ENCODE measurements at regions not wholly inside any gene's neighbourhood (a gene's known extent, or its start where the extent isn't known, plus 50 kb on each side); places are given as distances from the start of the nearest gene placed in this dataset.

DNA sequence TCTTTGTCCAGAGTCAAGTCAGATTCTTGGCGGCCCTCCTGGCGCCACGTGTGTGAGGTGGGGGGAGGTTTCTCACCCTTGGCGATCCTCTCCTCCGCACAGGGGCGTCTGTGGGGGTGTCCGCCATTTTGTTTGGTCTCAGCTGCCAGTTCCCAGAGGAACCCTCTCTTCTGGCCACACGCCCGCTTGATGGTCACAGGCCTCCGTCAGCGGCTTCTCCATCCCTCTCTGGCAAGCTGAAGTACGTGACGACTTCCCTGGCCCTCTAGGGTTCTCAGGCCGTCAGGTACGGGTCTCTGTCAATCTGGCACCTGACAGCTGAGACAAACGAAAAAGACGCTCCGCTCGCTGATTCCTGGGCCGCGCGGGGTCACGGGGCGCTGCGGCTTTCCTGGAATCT, 272.6 kb downstream of the TRIML1 start:
- H3K27me3 ChIP-seq (ENCODE audit: control insufficient read depth in 1 of 2, insufficient read depth in 2 of 2, low read length in 2 of 2): no peaks in the 10 kb centered on the region
- no peak overlapping the region for H3K27ac ChIP-seq (ENCODE audit: low read depth in 2 of 2, low read length in 1 of 2)
- WGBS, 2 donors: 85 to 94% methylated on average over 25 of the region's 25 CpGs
- no peak overlapping the region for H3K4me3 ChIP-seq (ENCODE audit: low read depth in 1 of 2, low read length in 2 of 2)
- H3K9me3 ChIP-seq (ENCODE audit: control insufficient read depth in 2 of 2, insufficient read depth in 1 of 2, low read depth in 1 of 2, low read length in 1 of 2): peaks cover 2 to 5% of the 10 kb centered on the region in 2 donors
- H3K4me1 ChIP-seq (ENCODE audit: control insufficient read depth in 2 of 2, insufficient read depth in 2 of 2, low read length in 1 of 2): no peaks in the 10 kb centered on the region
- H3K36me3 ChIP-seq (ENCODE audit: control insufficient read depth in 2 of 2, insufficient read depth in 2 of 2, low read length in 1 of 2): no peaks in the 10 kb centered on the region

DNA sequence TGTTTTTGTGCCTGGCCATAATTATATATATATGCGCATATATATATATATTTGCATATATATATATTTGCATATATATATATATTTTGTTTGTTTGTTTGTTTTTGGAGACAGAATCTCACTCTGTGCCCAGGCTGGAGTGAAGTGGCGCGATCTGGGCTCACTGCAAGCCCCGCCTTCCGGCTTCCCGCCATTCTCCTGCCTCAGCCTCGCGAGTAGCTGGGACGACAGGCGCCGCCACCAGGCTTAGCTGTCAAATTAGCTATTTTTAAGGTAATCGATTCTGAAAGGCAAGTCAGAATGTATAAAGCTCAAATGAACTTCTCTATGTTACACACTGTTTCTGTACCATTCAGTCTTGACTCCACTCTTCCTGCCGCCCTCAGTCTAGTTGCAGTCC, 273.3 kb downstream of the TRIML1 start:
- Histone ChIP-seq H3K4me3 (ENCODE audit: low read depth in 1 of 2, low read length in 2 of 2) (no peak overlapping the region), H3K27me3 (ENCODE audit: control insufficient read depth in 1 of 2, insufficient read depth in 2 of 2, low read length in 2 of 2) (no peaks in the 10 kb centered on the region), H3K4me1 (ENCODE audit: control insufficient read depth in 2 of 2, insufficient read depth in 2 of 2, low read length in 1 of 2) (no peaks in the 10 kb centered on the region), H3K36me3 (ENCODE audit: control insufficient read depth in 2 of 2, insufficient read depth in 2 of 2, low read length in 1 of 2) (no peaks in the 10 kb centered on the region), H3K27ac (ENCODE audit: low read depth in 2 of 2, low read length in 1 of 2) (no peak overlapping the region), H3K9me3 (ENCODE audit: control insufficient read depth in 2 of 2, insufficient read depth in 1 of 2, low read depth in 1 of 2, low read length in 1 of 2) (peaks cover 2 to 3% of the 10 kb centered on the region in 2 donors)
- 86 to 94% methylated on average over 13 of the region's 13 CpGs for WGBS, 2 donors

DNA sequence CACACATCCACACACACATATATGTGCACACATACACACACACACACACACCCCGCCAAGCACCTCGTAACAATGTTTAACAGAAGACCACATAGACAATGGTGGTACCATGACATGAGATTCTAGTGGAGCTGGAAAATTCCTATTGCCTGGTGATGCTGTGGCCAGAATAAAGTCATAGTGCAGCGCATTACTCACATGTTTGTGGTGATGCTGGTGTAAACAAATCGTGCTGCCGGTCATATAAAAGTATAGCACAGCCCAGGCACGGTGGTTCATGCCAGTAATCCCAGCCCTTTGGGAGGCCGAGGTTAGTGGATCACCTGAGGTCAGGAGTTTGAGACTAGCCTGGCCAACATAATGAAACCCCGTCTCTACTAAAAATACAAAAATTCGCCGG, 275.2 kb downstream of the TRIML1 start:
- Histone ChIP-seq H3K27ac (ENCODE audit: low read depth in 2 of 2, low read length in 1 of 2) (no peak overlapping the region), H3K36me3 (ENCODE audit: control insufficient read depth in 2 of 2, insufficient read depth in 2 of 2, low read length in 1 of 2) (no peaks in the 10 kb centered on the region), H3K4me3 (ENCODE audit: low read depth in 1 of 2, low read length in 2 of 2) (no peak overlapping the region), H3K27me3 (ENCODE audit: control insufficient read depth in 1 of 2, insufficient read depth in 2 of 2, low read length in 2 of 2) (no peaks in the 10 kb centered on the region), H3K4me1 (ENCODE audit: control insufficient read depth in 2 of 2, insufficient read depth in 2 of 2, low read length in 1 of 2) (no peaks in the 10 kb centered on the region), H3K9me3 (ENCODE audit: control insufficient read depth in 2 of 2, insufficient read depth in 1 of 2, low read depth in 1 of 2, low read length in 1 of 2) (peaks cover 2 to 3% of the 10 kb centered on the region in 2 donors)
- 91% methylated on average over 10 of the region's 10 CpGs for WGBS, 2 donors

DNA sequence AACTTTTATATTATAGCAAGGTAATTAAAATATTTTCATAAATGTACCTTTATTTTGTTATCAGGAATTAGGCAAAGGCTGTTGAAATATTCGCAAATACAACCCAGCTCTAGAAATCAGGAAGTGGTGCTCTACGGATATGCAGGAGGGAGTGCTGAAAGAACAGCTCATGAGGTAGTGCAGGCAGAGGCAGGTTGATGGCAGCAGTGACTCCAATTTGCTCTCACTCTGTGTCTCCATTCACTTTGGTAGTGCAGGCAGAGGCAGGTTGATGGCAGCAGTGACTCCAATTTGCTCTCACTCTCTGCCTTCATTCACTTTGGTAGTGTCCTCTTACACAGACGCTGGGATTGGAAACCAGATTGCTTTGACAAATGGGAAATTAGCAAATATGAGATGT, 277.9 kb downstream of the TRIML1 start:
- no peaks in the 10 kb centered on the region for H3K4me1 ChIP-seq (ENCODE audit: control insufficient read depth in 2 of 2, insufficient read depth in 2 of 2, low read length in 1 of 2)
- no peaks in the 10 kb centered on the region for H3K27me3 ChIP-seq (ENCODE audit: control insufficient read depth in 1 of 2, insufficient read depth in 2 of 2, low read length in 2 of 2)
- no peak overlapping the region for H3K4me3 ChIP-seq (ENCODE audit: low read depth in 1 of 2, low read length in 2 of 2)
- WGBS, 2 donors: 41 to 52% methylated on average over 3 of the region's 3 CpGs
- H3K36me3 ChIP-seq (ENCODE audit: control insufficient read depth in 2 of 2, insufficient read depth in 2 of 2, low read length in 1 of 2): no peaks in the 10 kb centered on the region
- H3K9me3 ChIP-seq (ENCODE audit: control insufficient read depth in 2 of 2, insufficient read depth in 1 of 2, low read depth in 1 of 2, low read length in 1 of 2): no peaks in the 10 kb centered on the region
- H3K27ac ChIP-seq (ENCODE audit: low read depth in 2 of 2, low read length in 1 of 2): no peak overlapping the region

DNA sequence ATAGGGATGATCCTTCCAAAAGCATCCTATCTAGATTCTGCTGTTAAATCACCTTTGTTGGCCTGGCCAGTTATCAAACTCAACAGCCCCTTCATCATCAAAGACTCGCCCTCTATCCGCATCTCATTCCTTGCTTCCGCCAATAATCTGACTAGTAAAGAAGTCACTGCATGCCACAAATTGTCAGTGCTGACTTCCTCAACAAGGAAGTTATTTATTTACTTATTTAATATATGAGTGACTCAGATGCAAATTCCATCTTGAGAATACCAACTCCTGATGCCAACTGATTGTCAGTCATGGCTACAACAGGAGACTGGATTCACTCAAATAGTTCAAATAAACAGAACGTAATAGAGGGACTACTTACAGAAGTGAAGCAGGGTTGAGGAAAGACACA, 283.8 kb downstream of the TRIML1 start:
- H3K27ac ChIP-seq (ENCODE audit: low read depth in 2 of 2, low read length in 1 of 2): no peak overlapping the region
- H3K27me3 ChIP-seq (ENCODE audit: control insufficient read depth in 1 of 2, insufficient read depth in 2 of 2, low read length in 2 of 2): no peaks in the 10 kb centered on the region
- WGBS, 2 donors: 73 to 85% methylated on average over 4 of the region's 4 CpGs
- no peak overlapping the region for H3K4me3 ChIP-seq (ENCODE audit: low read depth in 1 of 2, low read length in 2 of 2)
- H3K9me3 ChIP-seq (ENCODE audit: control insufficient read depth in 2 of 2, insufficient read depth in 1 of 2, low read depth in 1 of 2, low read length in 1 of 2): no peaks in the 10 kb centered on the region
- no peaks in the 10 kb centered on the region for H3K4me1 ChIP-seq (ENCODE audit: control insufficient read depth in 2 of 2, insufficient read depth in 2 of 2, low read length in 1 of 2)
- H3K36me3 ChIP-seq (ENCODE audit: control insufficient read depth in 2 of 2, insufficient read depth in 2 of 2, low read length in 1 of 2): no peaks in the 10 kb centered on the region

DNA sequence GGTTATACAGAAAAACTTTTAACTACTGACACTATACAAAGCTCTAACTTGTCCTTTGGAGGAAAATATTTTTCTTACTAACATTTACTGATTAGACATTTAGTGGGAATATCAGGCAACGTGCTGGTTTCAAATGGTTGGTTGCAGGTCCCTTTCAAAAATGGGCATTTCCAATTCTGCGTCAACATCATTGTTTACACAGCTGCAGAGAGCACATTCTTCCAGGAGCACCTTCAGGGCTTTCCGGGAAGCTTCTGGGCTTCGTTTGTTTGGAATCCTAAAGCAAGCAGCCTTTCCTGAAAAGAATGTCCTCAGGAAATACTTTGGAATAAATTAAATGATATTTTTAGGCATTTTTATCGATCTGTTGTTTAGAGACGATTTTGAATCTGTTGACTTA, 289.7 kb downstream of the TRIML1 start:
- 12 to 16% methylated on average over 6 of the region's 6 CpGs for WGBS, 2 donors
- no peak overlapping the region for H3K27ac ChIP-seq (ENCODE audit: low read depth in 2 of 2, low read length in 1 of 2)

DNA sequence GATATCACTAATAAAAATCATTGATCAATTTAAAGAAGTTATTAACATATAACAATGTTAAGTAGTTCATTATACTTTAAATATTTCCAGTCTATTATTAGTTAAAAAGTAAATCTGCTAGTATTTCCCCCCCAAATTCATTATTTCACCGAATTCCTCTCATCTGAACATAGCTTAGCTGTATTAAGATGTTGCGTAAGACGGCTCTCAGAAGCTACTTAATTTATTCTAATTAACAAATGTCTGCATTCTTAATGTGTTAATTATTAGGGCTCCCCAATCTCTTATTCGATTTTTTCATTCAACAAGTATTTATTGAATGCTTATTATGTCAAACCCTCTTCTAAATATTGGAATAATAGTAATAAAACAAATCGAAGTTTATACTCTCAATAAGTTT, 290.7 kb downstream of the TRIML1 start:
- Histone ChIP-seq H3K27ac (ENCODE audit: low read depth in 2 of 2, low read length in 1 of 2) (no peak overlapping the region), H3K9me3 (ENCODE audit: control insufficient read depth in 2 of 2, insufficient read depth in 1 of 2, low read depth in 1 of 2, low read length in 1 of 2) (no peaks in the 10 kb centered on the region), H3K4me1 (ENCODE audit: control insufficient read depth in 2 of 2, insufficient read depth in 2 of 2, low read length in 1 of 2) (no peaks in the 10 kb centered on the region), H3K36me3 (ENCODE audit: control insufficient read depth in 2 of 2, insufficient read depth in 2 of 2, low read length in 1 of 2) (no peaks in the 10 kb centered on the region), H3K27me3 (ENCODE audit: control insufficient read depth in 1 of 2, insufficient read depth in 2 of 2, low read length in 2 of 2) (no peaks in the 10 kb centered on the region), H3K4me3 (ENCODE audit: low read depth in 1 of 2, low read length in 2 of 2) (no peak overlapping the region)
- 66 to 74% methylated on average over 5 of the region's 5 CpGs for WGBS, 2 donors

More for the DNA sequence above, 289.7 kb downstream of the TRIML1 start:
- H3K4me3 ChIP-seq (ENCODE audit: low read depth in 1 of 2, low read length in 2 of 2): no peak overlapping the region
- H3K9me3 ChIP-seq (ENCODE audit: control insufficient read depth in 2 of 2, insufficient read depth in 1 of 2, low read depth in 1 of 2, low read length in 1 of 2): no peaks in the 10 kb centered on the region
- no peaks in the 10 kb centered on the region for H3K4me1 ChIP-seq (ENCODE audit: control insufficient read depth in 2 of 2, insufficient read depth in 2 of 2, low read length in 1 of 2)
- H3K27me3 ChIP-seq (ENCODE audit: control insufficient read depth in 1 of 2, insufficient read depth in 2 of 2, low read length in 2 of 2): no peaks in the 10 kb centered on the region
- no peaks in the 10 kb centered on the region for H3K36me3 ChIP-seq (ENCODE audit: control insufficient read depth in 2 of 2, insufficient read depth in 2 of 2, low read length in 1 of 2)

DNA sequence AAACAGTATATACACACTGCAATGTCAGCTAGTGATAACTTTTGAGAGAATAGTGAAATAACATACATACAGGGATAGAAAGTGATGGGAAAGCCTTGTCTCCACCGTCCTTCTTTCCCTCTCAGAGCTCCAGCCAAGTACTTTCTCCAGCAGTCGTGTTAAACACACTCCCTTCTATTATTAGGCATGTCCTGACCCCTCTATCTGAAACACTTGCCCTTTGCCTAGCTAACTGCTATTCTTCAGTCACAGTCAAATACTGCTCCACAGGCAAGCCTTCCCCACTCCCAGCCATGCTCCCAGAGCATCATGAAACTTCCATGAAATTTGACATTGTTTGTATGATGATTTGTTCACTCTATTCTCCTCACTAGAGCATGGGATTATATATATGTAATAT, 291.1 kb downstream of the TRIML1 start:
- Histone ChIP-seq H3K4me1 (ENCODE audit: control insufficient read depth in 2 of 2, insufficient read depth in 2 of 2, low read length in 1 of 2) (no peaks in the 10 kb centered on the region), H3K36me3 (ENCODE audit: control insufficient read depth in 2 of 2, insufficient read depth in 2 of 2, low read length in 1 of 2) (no peaks in the 10 kb centered on the region), H3K27ac (ENCODE audit: low read depth in 2 of 2, low read length in 1 of 2) (no peak overlapping the region), H3K4me3 (ENCODE audit: low read depth in 1 of 2, low read length in 2 of 2) (no peak overlapping the region), H3K9me3 (ENCODE audit: control insufficient read depth in 2 of 2, insufficient read depth in 1 of 2, low read depth in 1 of 2, low read length in 1 of 2) (no peaks in the 10 kb centered on the region), H3K27me3 (ENCODE audit: control insufficient read depth in 1 of 2, insufficient read depth in 2 of 2, low read length in 2 of 2) (no peaks in the 10 kb centered on the region)
- 25 to 30% methylated on average over 2 of the region's 2 CpGs for WGBS, 2 donors

DNA sequence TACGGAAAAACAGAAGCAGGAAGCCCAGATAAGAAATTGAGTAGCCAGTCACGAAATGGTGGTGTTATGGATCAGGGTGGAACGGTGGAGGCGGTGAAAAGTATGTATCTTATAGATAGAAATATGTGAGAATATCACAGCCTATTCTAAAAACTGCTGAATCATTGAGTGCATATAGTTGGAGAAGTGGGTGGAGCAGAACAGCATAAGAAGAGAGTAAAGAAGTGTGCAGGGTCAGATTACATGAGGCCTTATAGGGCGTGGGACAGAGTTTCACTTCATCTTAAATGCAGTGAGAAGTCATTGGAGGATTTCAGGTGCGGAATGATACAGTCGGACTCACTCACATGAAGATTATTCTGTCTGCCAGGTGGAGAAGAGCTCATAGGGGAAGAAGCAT, 293.1 kb downstream of the TRIML1 start:
- no peaks in the 10 kb centered on the region for H3K4me1 ChIP-seq (ENCODE audit: control insufficient read depth in 2 of 2, insufficient read depth in 2 of 2, low read length in 1 of 2)
- no peaks in the 10 kb centered on the region for H3K27me3 ChIP-seq (ENCODE audit: control insufficient read depth in 1 of 2, insufficient read depth in 2 of 2, low read length in 2 of 2)
- 81 to 89% methylated on average over 7 of the region's 7 CpGs for WGBS, 2 donors
- H3K27ac ChIP-seq (ENCODE audit: low read depth in 2 of 2, low read length in 1 of 2): no peak overlapping the region
- no peak overlapping the region for H3K4me3 ChIP-seq (ENCODE audit: low read depth in 1 of 2, low read length in 2 of 2)
- H3K36me3 ChIP-seq (ENCODE audit: control insufficient read depth in 2 of 2, insufficient read depth in 2 of 2, low read length in 1 of 2): no peaks in the 10 kb centered on the region
- no peaks in the 10 kb centered on the region for H3K9me3 ChIP-seq (ENCODE audit: control insufficient read depth in 2 of 2, insufficient read depth in 1 of 2, low read depth in 1 of 2, low read length in 1 of 2)

DNA sequence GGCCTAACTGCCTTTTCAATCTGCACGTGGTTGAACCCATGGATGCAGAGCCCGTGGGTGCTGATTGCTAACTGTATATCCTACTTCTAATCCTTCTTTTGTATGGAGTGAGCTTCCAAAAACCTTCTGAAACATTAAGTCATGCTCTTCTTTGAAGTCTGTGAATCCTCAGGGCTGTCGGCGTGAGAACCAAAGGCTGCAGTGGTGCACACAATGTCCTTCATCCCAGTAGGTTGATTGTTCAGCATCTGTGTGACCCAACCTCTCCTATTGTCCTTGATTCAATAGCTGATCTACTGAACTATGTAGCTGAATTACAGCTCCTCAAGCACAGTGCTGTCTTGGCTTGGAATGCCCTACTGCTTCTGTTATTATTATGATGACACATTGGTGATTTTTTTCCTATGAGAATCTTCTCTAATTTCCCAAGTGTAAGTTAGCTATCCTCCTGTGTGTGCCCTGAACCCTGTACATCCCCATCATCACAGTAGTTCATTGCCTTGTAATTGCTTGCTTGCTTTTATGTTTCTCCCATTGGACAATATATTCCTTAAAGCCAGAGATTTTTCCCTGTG, 294.6 kb downstream of the TRIML1 start:
- Histone ChIP-seq H3K27ac (ENCODE audit: low read depth in 2 of 2, low read length in 1 of 2) (no peak overlapping the region), H3K9me3 (ENCODE audit: control insufficient read depth in 2 of 2, insufficient read depth in 1 of 2, low read depth in 1 of 2, low read length in 1 of 2) (no peaks in the 10 kb centered on the region), H3K4me3 (ENCODE audit: low read depth in 1 of 2, low read length in 2 of 2) (no peak overlapping the region), H3K4me1 (ENCODE audit: control insufficient read depth in 2 of 2, insufficient read depth in 2 of 2, low read length in 1 of 2) (no peaks in the 10 kb centered on the region), H3K27me3 (ENCODE audit: control insufficient read depth in 1 of 2, insufficient read depth in 2 of 2, low read length in 2 of 2) (no peaks in the 10 kb centered on the region), H3K36me3 (ENCODE audit: control insufficient read depth in 2 of 2, insufficient read depth in 2 of 2, low read length in 1 of 2) (no peaks in the 10 kb centered on the region)
- 76 to 87% methylated on average over 4 of the region's 4 CpGs for WGBS, 2 donors

Data from esophagus (tissue), 2 donors.